ENCODE measurements at regions not wholly inside any gene's neighbourhood (a gene's known extent, or its start where the extent isn't known, plus 50 kb on each side); places are given as distances from the start of the nearest gene placed in this dataset.

DNA sequence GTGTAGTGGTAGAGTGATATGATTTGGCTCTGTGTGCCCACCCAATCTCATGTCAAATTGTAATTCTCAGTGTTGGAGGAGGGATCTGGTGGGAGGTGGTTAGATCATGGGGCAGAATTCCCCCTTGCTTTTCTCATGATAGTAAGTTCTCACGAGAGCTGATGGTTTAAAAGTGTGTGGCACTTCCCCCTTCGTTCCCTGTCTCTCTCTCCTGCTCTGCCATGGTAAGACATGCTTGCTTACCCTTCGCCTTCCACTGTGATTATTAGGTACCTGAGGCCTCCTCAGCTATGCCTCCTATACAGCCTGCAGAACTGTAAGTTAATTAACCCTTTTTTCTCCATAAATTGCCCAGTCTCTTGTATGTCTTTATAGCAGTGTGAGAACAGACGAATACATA lies 115.7 kb upstream of the FUT8 start:
- Histone ChIP-seq H3K27ac (ENCODE audit: control insufficient read depth, insufficient read depth, low read length) (no peak overlapping the region), H3K4me1 (ENCODE audit: control insufficient read depth, extremely low read depth, insufficient read depth, low read length) (peaks cover under 1% of the 10 kb centered on the region), H3K79me2 (ENCODE audit: control insufficient read depth, insufficient read depth, low read length) (no peaks in the 10 kb centered on the region), H4K20me1 (ENCODE audit: control insufficient read depth, extremely low read depth, insufficient read depth, low read length) (no peaks in the 10 kb centered on the region), H3K9me3 (ENCODE audit: control insufficient read depth, low read depth, low read length) (no peaks in the 10 kb centered on the region), H3K9ac (ENCODE audit: control insufficient read depth, extremely low read depth, insufficient read depth, low read length) (no peak overlapping the region), H3K4me2 (ENCODE audit: control insufficient read depth, extremely low read depth, insufficient read depth, low read depth, low read length) (no peak overlapping the region), H3K9me1 (ENCODE audit: control insufficient read depth, extremely low read depth, insufficient read depth, low read length) (no peaks in the 10 kb centered on the region), H3K27me3 (ENCODE audit: control insufficient read depth, extremely low read depth, insufficient read depth, low read length) (no peaks in the 10 kb centered on the region), H3K36me3 (ENCODE audit: control insufficient read depth in 2 of 2, extremely low read depth in 1 of 2, insufficient read depth in 2 of 2, low read length in 2 of 2) (no peaks in the 10 kb centered on the region), H2AFZ (ENCODE audit: control insufficient read depth, low read length) (no peak overlapping the region), H3K4me3 (ENCODE audit: control insufficient read depth in 2 of 3, extremely low read depth in 1 of 3, insufficient read depth in 2 of 3, low read depth in 1 of 3, low read length in 3 of 3) (no peak overlapping the region)
- dilution Hi-C loops (cut with MboI; ENCODE audit: extremely low pct_ligation_motif_present, low sequenced_read_pairs) = no loop called here
- no peak for DNase-seq (ENCODE audit: low read depth, low spot score)
- TF ChIP-seq, protein P1, sequence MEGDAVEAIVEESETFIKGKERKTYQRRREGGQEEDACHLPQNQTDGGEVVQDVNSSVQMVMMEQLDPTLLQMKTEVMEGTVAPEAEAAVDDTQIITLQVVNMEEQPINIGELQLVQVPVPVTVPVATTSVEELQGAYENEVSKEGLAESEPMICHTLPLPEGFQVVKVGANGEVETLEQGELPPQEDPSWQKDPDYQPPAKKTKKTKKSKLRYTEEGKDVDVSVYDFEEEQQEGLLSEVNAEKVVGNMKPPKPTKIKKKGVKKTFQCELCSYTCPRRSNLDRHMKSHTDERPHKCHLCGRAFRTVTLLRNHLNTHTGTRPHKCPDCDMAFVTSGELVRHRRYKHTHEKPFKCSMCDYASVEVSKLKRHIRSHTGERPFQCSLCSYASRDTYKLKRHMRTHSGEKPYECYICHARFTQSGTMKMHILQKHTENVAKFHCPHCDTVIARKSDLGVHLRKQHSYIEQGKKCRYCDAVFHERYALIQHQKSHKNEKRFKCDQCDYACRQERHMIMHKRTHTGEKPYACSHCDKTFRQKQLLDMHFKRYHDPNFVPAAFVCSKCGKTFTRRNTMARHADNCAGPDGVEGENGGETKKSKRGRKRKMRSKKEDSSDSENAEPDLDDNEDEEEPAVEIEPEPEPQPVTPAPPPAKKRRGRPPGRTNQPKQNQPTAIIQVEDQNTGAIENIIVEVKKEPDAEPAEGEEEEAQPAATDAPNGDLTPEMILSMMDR (optimal IDR thresholded peaks at IDR 0.05 in 1 of 3, IDR thresholded peaks at IDR 0.05 in 1 of 3, conservative IDR thresholded peaks at IDR 0.05 in 1 of 3; ENCODE audit: extremely low read depth in 1 of 3, insufficient read depth in 2 of 3, low read length in 3 of 3) = no peak
- TF ChIP-seq EZH2 (IDR thresholded peaks at IDR 0.05; ENCODE audit: low read length) = no peak
- no peak for FAIRE-seq

DNA sequence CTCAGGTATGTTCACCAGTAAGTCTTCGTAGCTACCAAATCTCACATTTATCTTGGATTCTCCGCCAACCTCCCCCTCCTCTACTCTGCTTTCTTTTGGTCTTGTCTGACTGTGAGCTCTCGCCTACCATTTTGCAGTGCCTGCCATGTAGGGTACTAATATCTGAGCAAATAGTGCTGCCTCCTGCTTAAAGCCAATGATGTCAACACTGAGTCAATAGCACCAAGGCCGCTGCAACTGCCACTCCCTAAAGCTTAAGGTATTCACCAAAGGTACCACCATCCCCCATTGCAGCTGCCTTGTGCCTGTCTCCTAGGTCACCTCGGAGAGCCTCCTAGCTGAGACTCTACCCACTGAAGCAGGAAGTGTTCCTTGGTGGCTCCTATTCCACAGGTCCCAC lies 114.8 kb upstream of the FUT8 start:
- H3K27me3 ChIP-seq (ENCODE audit: control insufficient read depth, extremely low read depth, insufficient read depth, low read length) = no peaks in the 10 kb centered on the region
- no peak overlapping the region for H3K4me2 ChIP-seq (ENCODE audit: control insufficient read depth, extremely low read depth, insufficient read depth, low read depth, low read length)
- H3K36me3 ChIP-seq (ENCODE audit: control insufficient read depth in 2 of 2, extremely low read depth in 1 of 2, insufficient read depth in 2 of 2, low read length in 2 of 2) = no peaks in the 10 kb centered on the region
- H4K20me1 ChIP-seq (ENCODE audit: control insufficient read depth, extremely low read depth, insufficient read depth, low read length) = no peaks in the 10 kb centered on the region
- no peaks in the 10 kb centered on the region for H3K9me3 ChIP-seq (ENCODE audit: control insufficient read depth, low read depth, low read length)
- H3K79me2 ChIP-seq (ENCODE audit: control insufficient read depth, insufficient read depth, low read length) = no peaks in the 10 kb centered on the region
- DNase-seq (ENCODE audit: low read depth, low spot score) (no peak), FAIRE-seq (no peak)
- H3K27ac ChIP-seq (ENCODE audit: control insufficient read depth, insufficient read depth, low read length) = no peak overlapping the region
- dilution Hi-C loops (cut with MboI; ENCODE audit: extremely low pct_ligation_motif_present, low sequenced_read_pairs) = no loop called here
- no peak overlapping the region for H3K9ac ChIP-seq (ENCODE audit: control insufficient read depth, extremely low read depth, insufficient read depth, low read length)
- no peak overlapping the region for H3K4me3 ChIP-seq (ENCODE audit: control insufficient read depth in 2 of 3, extremely low read depth in 1 of 3, insufficient read depth in 2 of 3, low read depth in 1 of 3, low read length in 3 of 3)
- no peak overlapping the region for H2AFZ ChIP-seq (ENCODE audit: control insufficient read depth, low read length)
- TF ChIP-seq EZH2 (IDR thresholded peaks at IDR 0.05; ENCODE audit: low read length) = no peak
- TF ChIP-seq, protein P1 (optimal IDR thresholded peaks at IDR 0.05 in 1 of 3, IDR thresholded peaks at IDR 0.05 in 1 of 3, conservative IDR thresholded peaks at IDR 0.05 in 1 of 3; ENCODE audit: extremely low read depth in 1 of 3, insufficient read depth in 2 of 3, low read length in 3 of 3) = no peak
- no peaks in the 10 kb centered on the region for H3K4me1 ChIP-seq (ENCODE audit: control insufficient read depth, extremely low read depth, insufficient read depth, low read length)
- H3K9me1 ChIP-seq (ENCODE audit: control insufficient read depth, extremely low read depth, insufficient read depth, low read length) = no peaks in the 10 kb centered on the region

Data from keratinocyte (primary cell).